ENCODE measurements at regions not wholly inside any gene's neighbourhood (a gene's known extent, or its start where the extent isn't known, plus 50 kb on each side); places are given as distances from the start of the nearest gene placed in this dataset.

DNA sequence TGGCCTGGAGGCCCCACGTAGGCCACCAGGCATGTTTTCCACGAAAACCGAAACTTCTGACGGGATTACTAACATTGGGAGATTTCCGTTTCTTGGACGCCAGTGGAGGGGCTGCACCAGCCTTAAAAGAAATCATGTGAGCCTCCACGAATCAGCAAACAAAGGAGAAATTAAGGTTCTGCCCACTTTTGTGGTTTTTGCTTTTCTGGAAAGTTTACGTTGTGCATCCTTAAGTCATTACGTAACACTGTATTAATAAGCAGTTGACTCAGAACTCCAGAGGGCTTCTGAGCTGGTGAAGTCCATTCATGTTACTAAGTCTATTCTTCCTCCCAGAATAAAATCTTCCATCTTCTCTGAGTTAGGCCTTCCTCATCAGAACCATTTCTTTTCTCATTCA, 168.5 kb downstream of the PSMG1 start:
- TF ChIP-seq EZH2 (IDR thresholded peaks at IDR 0.05; ENCODE audit: borderline replicate concordance) (no peak), EZH2phosphoT487 (IDR thresholded peaks at IDR 0.05; ENCODE audit: low read depth, severe bottlenecking, unreplicated experiment) (no peak)
- TF ChIP-seq, protein P1, sequence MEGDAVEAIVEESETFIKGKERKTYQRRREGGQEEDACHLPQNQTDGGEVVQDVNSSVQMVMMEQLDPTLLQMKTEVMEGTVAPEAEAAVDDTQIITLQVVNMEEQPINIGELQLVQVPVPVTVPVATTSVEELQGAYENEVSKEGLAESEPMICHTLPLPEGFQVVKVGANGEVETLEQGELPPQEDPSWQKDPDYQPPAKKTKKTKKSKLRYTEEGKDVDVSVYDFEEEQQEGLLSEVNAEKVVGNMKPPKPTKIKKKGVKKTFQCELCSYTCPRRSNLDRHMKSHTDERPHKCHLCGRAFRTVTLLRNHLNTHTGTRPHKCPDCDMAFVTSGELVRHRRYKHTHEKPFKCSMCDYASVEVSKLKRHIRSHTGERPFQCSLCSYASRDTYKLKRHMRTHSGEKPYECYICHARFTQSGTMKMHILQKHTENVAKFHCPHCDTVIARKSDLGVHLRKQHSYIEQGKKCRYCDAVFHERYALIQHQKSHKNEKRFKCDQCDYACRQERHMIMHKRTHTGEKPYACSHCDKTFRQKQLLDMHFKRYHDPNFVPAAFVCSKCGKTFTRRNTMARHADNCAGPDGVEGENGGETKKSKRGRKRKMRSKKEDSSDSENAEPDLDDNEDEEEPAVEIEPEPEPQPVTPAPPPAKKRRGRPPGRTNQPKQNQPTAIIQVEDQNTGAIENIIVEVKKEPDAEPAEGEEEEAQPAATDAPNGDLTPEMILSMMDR (IDR thresholded peaks at IDR 0.05; ENCODE audit: poor library complexity), result no peak
- H3K4me3 ChIP-seq, result no peak overlapping the region
- H3K4me1 ChIP-seq (ENCODE audit: insufficient read depth), result no peaks in the 10 kb centered on the region
- peak; percentile 49 for DNase-seq (ENCODE audit: low spot score)
- H3K9me3 ChIP-seq (ENCODE audit: low read depth), result no peaks in the 10 kb centered on the region
- no peak overlapping the region for H2AFZ ChIP-seq
- no peak overlapping the region for H3K4me2 ChIP-seq
- no peaks in the 10 kb centered on the region for H3K27me3 ChIP-seq
- H3K36me3 ChIP-seq (replicated peaks; ENCODE audit: insufficient read depth, low read depth), result no peaks in the 10 kb centered on the region
- no peaks in the 10 kb centered on the region for H3K9me2 ChIP-seq (replicated peaks; ENCODE audit: insufficient read depth)
- 50% methylated on average over 9 of the region's 9 CpGs for WGBS (ENCODE audit: low lambda C conversion rate, missing lambda C conversion rate)
- H4K20me1 ChIP-seq (ENCODE audit: insufficient read depth, poor library complexity, severe bottlenecking), result no peaks in the 10 kb centered on the region
- H3K79me2 ChIP-seq, result no peaks in the 10 kb centered on the region
- H3K27ac ChIP-seq, result peak overlapping the region; percentile 36

DNA sequence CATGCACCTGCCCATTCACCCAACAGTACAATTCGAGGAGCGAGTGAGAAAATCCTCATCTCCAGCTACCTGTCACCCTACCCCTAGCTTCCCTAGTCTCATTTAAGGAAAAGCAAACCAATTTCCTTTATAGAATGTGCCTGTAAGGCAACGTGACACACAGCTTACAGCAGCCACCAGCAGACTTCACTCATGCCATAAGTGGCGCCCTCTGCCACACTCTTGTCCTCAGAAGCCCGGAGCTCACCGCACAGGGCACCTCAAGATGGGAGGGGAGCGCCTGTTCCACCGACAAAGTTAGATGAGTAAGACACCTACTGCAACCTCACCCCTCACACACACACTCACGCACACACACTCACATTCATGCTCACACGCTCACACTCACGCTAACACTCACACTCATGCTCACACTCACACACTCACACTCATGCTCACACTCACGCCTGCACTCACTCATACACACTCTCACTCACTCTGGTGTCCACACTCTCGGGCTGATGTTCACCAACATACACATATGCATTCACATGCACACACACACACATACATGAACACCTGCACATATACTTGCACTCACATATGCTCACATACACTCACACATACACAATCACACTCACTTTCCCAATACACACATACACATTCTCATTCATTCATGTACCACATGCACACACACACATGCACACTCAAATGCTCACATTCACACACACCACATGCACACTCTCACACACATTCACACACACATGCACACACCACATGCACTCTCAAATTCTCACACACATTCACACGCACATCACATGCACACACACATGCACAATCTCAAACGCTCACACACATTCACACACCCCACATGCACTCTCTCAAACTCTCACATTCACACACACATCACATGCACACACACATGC, 170.7 kb downstream of the PSMG1 start:
- peaks cover 1% of the 10 kb centered on the region for H3K4me1 ChIP-seq (ENCODE audit: insufficient read depth)
- H4K20me1 ChIP-seq (ENCODE audit: insufficient read depth, poor library complexity, severe bottlenecking), result no peaks in the 10 kb centered on the region
- H3K27ac ChIP-seq, result no peak overlapping the region
- 93% methylated on average over 15 of the region's 15 CpGs for whole genome bisulfite sequencing (ENCODE audit: low lambda C conversion rate, missing lambda C conversion rate)
- no peaks in the 10 kb centered on the region for H3K79me2 ChIP-seq
- no peak for TF ChIP-seq EZH2 (IDR thresholded peaks at IDR 0.05; ENCODE audit: borderline replicate concordance)
- TF ChIP-seq, protein P1 (IDR thresholded peaks at IDR 0.05; ENCODE audit: poor library complexity), result no peak
- TF ChIP-seq EZH2phosphoT487 (IDR thresholded peaks at IDR 0.05; ENCODE audit: low read depth, severe bottlenecking, unreplicated experiment), result no peak
- no peak overlapping the region for H2AFZ ChIP-seq
- H3K27me3 ChIP-seq, result no peaks in the 10 kb centered on the region
- no peak for DNase-seq (ENCODE audit: low spot score)
- H3K9me3 ChIP-seq (ENCODE audit: low read depth), result no peaks in the 10 kb centered on the region
- H3K4me2 ChIP-seq, result no peak overlapping the region
- H3K9me2 ChIP-seq (replicated peaks; ENCODE audit: insufficient read depth), result no peaks in the 10 kb centered on the region
- H3K4me3 ChIP-seq, result no peak overlapping the region
- H3K36me3 ChIP-seq (replicated peaks; ENCODE audit: insufficient read depth, low read depth), result no peaks in the 10 kb centered on the region

DNA sequence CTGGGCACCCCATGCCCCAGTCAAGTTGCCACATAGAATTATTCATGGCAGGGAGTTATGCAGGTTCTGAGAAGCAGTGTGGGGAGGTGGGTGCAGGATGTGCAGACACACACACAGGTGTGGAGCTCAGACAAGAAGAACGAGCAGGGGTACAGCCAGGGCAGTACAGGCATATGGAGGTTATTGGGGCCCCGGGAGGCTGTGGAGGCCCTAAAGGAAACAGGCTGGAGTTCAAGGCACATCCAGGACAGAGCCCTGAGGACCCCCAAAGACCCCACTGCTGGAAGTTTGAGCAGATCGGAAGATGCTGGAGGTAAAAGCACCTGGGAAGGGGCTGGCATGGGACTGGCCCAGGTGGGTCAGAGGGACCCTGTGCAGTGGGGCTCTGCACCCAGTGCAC, 171.3 kb downstream of the PSMG1 start:
- H3K4me2 ChIP-seq, result no peak overlapping the region
- H3K27me3 ChIP-seq, result no peaks in the 10 kb centered on the region
- no peak overlapping the region for H2AFZ ChIP-seq
- no peaks in the 10 kb centered on the region for H4K20me1 ChIP-seq (ENCODE audit: insufficient read depth, poor library complexity, severe bottlenecking)
- WGBS (ENCODE audit: low lambda C conversion rate, missing lambda C conversion rate), result 91% methylated on average over 3 of the region's 3 CpGs
- H3K36me3 ChIP-seq (replicated peaks; ENCODE audit: insufficient read depth, low read depth), result no peaks in the 10 kb centered on the region
- TF ChIP-seq EZH2phosphoT487 (IDR thresholded peaks at IDR 0.05; ENCODE audit: low read depth, severe bottlenecking, unreplicated experiment) (no peak), EZH2 (IDR thresholded peaks at IDR 0.05; ENCODE audit: borderline replicate concordance) (no peak)
- TF ChIP-seq, protein P1 (IDR thresholded peaks at IDR 0.05; ENCODE audit: poor library complexity), result no peak
- H3K27ac ChIP-seq, result no peak overlapping the region
- peaks cover 6% of the 10 kb centered on the region for H3K4me1 ChIP-seq (ENCODE audit: insufficient read depth)
- no peaks in the 10 kb centered on the region for H3K79me2 ChIP-seq
- no peak overlapping the region for H3K4me3 ChIP-seq
- H3K9me3 ChIP-seq (ENCODE audit: low read depth), result no peaks in the 10 kb centered on the region
- no peak for DNase-seq (ENCODE audit: low spot score)
- no peaks in the 10 kb centered on the region for H3K9me2 ChIP-seq (replicated peaks; ENCODE audit: insufficient read depth)
